Muscle layer of duodenum (tissue), 2 donors: ENCODE measurements at regions not wholly inside any gene's neighbourhood (a gene's known extent, or its start where the extent isn't known, plus 50 kb on each side); places are given as distances from the start of the nearest gene placed in this dataset.

ENCODE experiments used
- H3K27ac ChIP-seq: one replicate; pipeline ENCODE4 v1.7.0; 2013; ENCODE audit warnings: mild to moderate bottlenecking, low read length
- H3K27me3 ChIP-seq: one replicate; pipeline ENCODE4 v1.7.0; 2013; ENCODE audit warnings: low read depth, mild to moderate bottlenecking, control low read depth, low read length
- H3K36me3 ChIP-seq, 2 donors: one replicate each; pipeline ENCODE4 v1.7.0; 2013; ENCODE audit warnings: low read length in 2 of 2, control low read depth in 1 of 2, mild to moderate bottlenecking in 1 of 2; ENCODE audit not compliant: insufficient read depth in 2 of 2, control insufficient read depth in 1 of 2
- H3K4me1 ChIP-seq, 2 donors: one replicate each; pipeline ENCODE4 v1.7.0; 2013; ENCODE audit warnings: low read length in 2 of 2, mild to moderate bottlenecking in 2 of 2, control low read depth in 1 of 2, moderate library complexity in 1 of 2; ENCODE audit not compliant: insufficient read depth in 2 of 2, control insufficient read depth in 1 of 2
- H3K4me3 ChIP-seq, 2 donors: one replicate each; pipeline ENCODE4 v1.7.0; 2013; ENCODE audit warnings: low read length in 2 of 2, low read depth in 1 of 2, mild to moderate bottlenecking in 1 of 2
- H3K9me3 ChIP-seq, 2 donors: one replicate each; pipeline ENCODE4 v1.7.0; 2013; ENCODE audit warnings: low read length in 2 of 2, control low read depth in 1 of 2, mild to moderate bottlenecking in 1 of 2; ENCODE audit not compliant: control insufficient read depth in 1 of 2
- donor health status: healthy.

GRCh38 chr15:72939514-72940228 lies 112.6 kb upstream of the NEO1 start:
- no peak overlapping the region for H3K4me3 ChIP-seq

GRCh38 chr15:72936691-72937679 lies 115.3 kb upstream of the NEO1 start:
- Histone ChIP-seq H3K4me3 (no peak overlapping the region), H3K27me3 (no peaks in the 10 kb centered on the region), H3K27ac (no peak overlapping the region), H3K36me3 (no peaks in the 10 kb centered on the region), H3K4me1 (no peaks in the 10 kb centered on the region), H3K9me3 (no peaks in the 10 kb centered on the region)

More at GRCh38 chr15:72939514-72940228, 112.6 kb upstream of the NEO1 start:
- Histone ChIP-seq H3K9me3 (no peaks in the 10 kb centered on the region), H3K36me3 (no peaks in the 10 kb centered on the region), H3K4me1 (no peaks in the 10 kb centered on the region), H3K27me3 (no peaks in the 10 kb centered on the region), H3K27ac (no peak overlapping the region)

- Histone ChIP-seq H3K27me3 (no peaks in the 10 kb centered on the region), H3K4me3 (no peak overlapping the region), H3K36me3 (no peaks in the 10 kb centered on the region), H3K27ac (no peak overlapping the region), H3K9me3 (no peaks in the 10 kb centered on the region), H3K4me1 (no peaks in the 10 kb centered on the region)
Measured at GRCh38 chr15:72936237-72936636, 116.0 kb upstream of the NEO1 start.

DNA sequence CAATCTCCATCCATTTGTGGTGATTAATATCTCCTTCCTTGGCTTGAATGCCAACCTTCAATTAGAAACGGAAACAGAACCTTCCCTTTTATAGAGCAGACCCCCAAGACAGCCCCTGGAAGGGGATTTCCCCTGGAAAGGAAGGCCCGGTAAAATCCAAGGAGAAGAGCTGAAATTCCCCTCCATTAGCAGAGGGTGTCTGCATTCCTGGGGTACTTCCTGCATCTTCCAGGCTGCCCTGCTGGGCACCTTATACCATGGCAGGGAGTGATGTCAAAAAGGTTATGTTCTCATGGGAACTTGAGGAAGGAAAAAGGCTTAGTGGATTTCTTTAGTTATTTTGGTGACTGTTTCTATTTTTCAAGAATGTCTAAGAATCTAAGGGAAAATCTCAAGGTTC lies 116.7 kb upstream of the NEO1 start:
- H3K27ac ChIP-seq: no peak overlapping the region
- no peaks in the 10 kb centered on the region for H3K4me1 ChIP-seq
- H3K4me3 ChIP-seq: no peak overlapping the region
- no peaks in the 10 kb centered on the region for H3K9me3 ChIP-seq
- H3K27me3 ChIP-seq: no peaks in the 10 kb centered on the region
- H3K36me3 ChIP-seq: no peaks in the 10 kb centered on the region

- Histone ChIP-seq H3K4me1 (no peaks in the 10 kb centered on the region), H3K9me3 (no peaks in the 10 kb centered on the region), H3K4me3 (no peak overlapping the region), H3K27ac (no peak overlapping the region), H3K27me3 (no peaks in the 10 kb centered on the region), H3K36me3 (no peaks in the 10 kb centered on the region)
Measured at GRCh38 chr15:72934921-72935320, 117.3 kb upstream of the NEO1 start.

DNA sequence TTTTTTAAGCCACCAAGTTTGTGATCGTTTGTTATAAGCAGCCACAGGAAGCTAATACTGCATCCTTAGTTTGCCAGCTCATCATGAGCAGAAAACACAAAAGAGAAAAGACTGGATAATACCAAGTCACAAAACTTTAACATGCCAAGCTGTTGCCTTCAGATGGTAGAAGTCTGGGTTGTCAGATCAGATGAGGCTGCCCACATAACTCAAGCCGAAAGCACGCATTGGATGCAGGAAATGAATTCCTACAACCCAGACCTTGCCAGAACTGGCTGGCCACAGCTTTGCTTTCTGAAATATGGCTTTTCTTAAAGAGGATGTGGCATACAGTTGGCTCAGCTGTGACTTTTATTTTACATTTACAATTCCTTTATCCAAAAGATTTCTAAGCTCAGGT lies 118.3 kb upstream of the NEO1 start:
- H3K27me3 ChIP-seq: no peaks in the 10 kb centered on the region
- no peaks in the 10 kb centered on the region for H3K4me1 ChIP-seq
- H3K27ac ChIP-seq: no peak overlapping the region
- H3K9me3 ChIP-seq: no peaks in the 10 kb centered on the region
- H3K36me3 ChIP-seq: no peaks in the 10 kb centered on the region
- H3K4me3 ChIP-seq: no peak overlapping the region

DNA sequence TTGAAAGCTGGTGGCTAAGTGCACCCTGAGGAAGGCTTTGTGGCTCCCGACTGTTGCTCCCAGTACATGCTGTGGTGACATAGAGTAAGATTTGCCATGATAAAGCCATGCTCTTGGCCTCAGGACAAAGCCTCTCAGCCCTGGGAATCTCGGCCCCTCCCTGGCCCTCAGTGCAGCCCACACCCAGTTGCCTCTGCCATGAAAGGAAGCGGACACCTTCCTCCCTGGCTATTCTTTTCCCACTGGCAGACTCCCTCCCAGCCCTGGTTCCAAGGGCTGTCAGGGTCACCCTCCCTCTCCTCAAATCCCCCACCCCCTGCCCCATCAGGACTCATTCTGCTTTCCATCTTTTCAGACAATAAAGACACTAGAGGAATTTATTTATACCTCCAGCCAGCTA lies 119.8 kb upstream of the NEO1 start:
- Histone ChIP-seq H3K27ac (no peak overlapping the region), H3K4me3 (no peak overlapping the region), H3K36me3 (no peaks in the 10 kb centered on the region), H3K4me1 (no peaks in the 10 kb centered on the region), H3K27me3 (no peaks in the 10 kb centered on the region), H3K9me3 (no peaks in the 10 kb centered on the region)

DNA sequence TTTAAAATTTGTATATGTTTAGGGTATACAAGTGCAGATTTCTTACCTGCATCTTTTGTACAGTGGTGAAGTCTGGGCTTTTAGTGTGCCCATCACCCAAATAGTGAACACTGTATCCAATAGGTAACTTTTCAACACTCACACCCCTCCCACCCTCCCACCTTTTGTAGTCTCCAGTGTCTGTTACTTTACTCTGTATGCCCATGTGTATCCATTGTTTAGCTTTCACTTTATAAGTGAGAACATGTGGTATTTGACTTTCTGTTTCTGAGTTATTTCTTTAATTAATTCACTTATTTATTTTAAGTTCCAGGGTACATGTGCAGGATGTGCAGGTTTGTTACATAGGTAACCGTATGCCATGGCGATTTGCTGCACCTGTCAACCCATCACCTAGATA lies 124.8 kb upstream of the NEO1 start:
- H3K27ac ChIP-seq: no peak overlapping the region
- H3K4me1 ChIP-seq: no peaks in the 10 kb centered on the region
- no peaks in the 10 kb centered on the region for H3K36me3 ChIP-seq
- H3K27me3 ChIP-seq: no peaks in the 10 kb centered on the region
- H3K4me3 ChIP-seq: no peak overlapping the region
- H3K9me3 ChIP-seq: no peaks in the 10 kb centered on the region

DNA sequence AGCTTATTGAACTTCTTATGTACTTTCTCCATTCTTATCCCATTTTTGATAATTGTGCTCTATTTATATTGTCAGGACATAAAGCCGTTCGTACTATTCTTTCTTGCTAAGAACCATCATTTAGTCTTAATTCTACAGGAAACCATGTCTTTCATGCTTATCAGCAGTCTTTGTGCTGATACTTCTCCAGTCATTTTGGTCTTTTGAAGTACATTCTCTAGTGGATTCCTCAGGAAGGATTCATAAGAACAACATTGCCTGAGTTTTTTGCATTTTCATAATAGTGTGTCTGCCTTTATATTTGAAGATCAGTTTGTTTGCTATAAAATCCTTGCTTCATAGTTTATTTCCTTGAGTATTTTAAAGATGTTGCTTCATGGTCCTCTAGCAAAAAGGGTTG lies 126.6 kb upstream of the NEO1 start:
- Histone ChIP-seq H3K36me3 (no peaks in the 10 kb centered on the region), H3K27ac (no peak overlapping the region), H3K27me3 (no peaks in the 10 kb centered on the region), H3K4me1 (no peaks in the 10 kb centered on the region), H3K4me3 (no peak overlapping the region), H3K9me3 (no peaks in the 10 kb centered on the region)

- Histone ChIP-seq H3K4me3 (no peak overlapping the region), H3K9me3 (no peaks in the 10 kb centered on the region), H3K27ac (no peak overlapping the region), H3K36me3 (no peaks in the 10 kb centered on the region), H3K27me3 (no peaks in the 10 kb centered on the region), H3K4me1 (no peaks in the 10 kb centered on the region)
Measured at GRCh38 chr15:72923289-72923688, 129.0 kb upstream of the NEO1 start.

- no peak overlapping the region for H3K27ac ChIP-seq
- no peaks in the 10 kb centered on the region for H3K4me1 ChIP-seq
- no peak overlapping the region for H3K4me3 ChIP-seq
Measured at GRCh38 chr15:72920551-72920950, 131.7 kb upstream of the NEO1 start.

More at GRCh38 chr15:72920551-72920950, 131.7 kb upstream of the NEO1 start:
- Histone ChIP-seq H3K27me3 (no peaks in the 10 kb centered on the region), H3K36me3 (no peaks in the 10 kb centered on the region), H3K9me3 (no peaks in the 10 kb centered on the region)
